ENCODE measurements at regions not wholly inside any gene's neighbourhood (a gene's known extent, or its start where the extent isn't known, plus 50 kb on each side); places are given as distances from the start of the nearest gene placed in this dataset.

DNA sequence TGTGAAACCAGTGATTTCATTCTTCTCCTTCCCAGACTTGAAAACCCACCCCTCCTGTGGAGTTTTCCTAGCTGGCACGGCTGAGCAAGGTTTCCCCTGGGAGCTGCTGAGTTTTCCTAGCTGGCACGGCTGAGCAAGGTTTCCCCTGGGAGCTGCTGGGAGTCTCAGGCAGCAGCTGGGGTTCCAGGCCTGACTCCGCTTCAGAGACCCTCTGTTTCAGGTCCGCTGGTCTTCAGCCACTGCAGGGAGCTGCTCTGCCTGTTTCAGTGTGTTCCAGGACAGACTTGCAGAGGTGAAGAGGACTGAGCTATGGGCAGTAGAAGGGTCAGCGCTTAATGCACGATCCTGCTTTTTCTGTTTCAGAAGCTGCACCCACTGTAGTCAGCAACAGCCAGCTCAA is 104.9 kb downstream of the XRCC2 start:
- peaks cover 11% of the 10 kb centered on the region for H3K4me1 Mint-ChIP-seq
- ChIA-PET CTCF (no interaction called here), POLR2A (no interaction called here)
- TF ChIP-seq, protein P1, sequence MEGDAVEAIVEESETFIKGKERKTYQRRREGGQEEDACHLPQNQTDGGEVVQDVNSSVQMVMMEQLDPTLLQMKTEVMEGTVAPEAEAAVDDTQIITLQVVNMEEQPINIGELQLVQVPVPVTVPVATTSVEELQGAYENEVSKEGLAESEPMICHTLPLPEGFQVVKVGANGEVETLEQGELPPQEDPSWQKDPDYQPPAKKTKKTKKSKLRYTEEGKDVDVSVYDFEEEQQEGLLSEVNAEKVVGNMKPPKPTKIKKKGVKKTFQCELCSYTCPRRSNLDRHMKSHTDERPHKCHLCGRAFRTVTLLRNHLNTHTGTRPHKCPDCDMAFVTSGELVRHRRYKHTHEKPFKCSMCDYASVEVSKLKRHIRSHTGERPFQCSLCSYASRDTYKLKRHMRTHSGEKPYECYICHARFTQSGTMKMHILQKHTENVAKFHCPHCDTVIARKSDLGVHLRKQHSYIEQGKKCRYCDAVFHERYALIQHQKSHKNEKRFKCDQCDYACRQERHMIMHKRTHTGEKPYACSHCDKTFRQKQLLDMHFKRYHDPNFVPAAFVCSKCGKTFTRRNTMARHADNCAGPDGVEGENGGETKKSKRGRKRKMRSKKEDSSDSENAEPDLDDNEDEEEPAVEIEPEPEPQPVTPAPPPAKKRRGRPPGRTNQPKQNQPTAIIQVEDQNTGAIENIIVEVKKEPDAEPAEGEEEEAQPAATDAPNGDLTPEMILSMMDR (IDR thresholded peaks at IDR 0.05): no peak
- ATAC-seq (ENCODE audit: low read depth): no peak
- no peaks in the 10 kb centered on the region for H3K27me3 Mint-ChIP-seq
- H3K4me3 Mint-ChIP-seq: no peak overlapping the region
- intact Hi-C loops (cut with micrococcal nuclease): no loop called here
- no peaks in the 10 kb centered on the region for H3K36me3 Mint-ChIP-seq (ENCODE audit: low read depth)
- H3K9me3 Mint-ChIP-seq: no peaks in the 10 kb centered on the region
- no peak overlapping the region for H3K27ac Mint-ChIP-seq
- no peak for DNase-seq

DNA sequence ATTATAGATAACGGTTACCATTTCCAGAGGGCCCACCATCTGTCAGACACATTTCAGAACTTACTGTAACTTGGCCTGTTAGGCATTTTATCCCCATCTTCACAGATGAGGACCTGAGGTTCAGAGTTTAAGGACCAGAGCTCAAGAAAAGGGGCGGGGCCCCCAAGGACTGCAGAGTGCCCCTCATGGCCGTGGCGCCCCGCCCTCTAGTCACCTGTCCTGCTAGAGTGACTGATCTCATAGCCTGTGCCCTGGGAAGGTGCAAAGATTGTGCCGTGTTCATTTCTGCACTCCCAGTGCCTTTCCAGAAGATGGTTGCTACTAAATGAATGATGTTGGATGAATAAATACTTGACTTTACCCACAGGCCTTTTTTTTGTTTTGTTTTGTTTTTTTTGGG is 107.0 kb downstream of the XRCC2 start:
- ATAC-seq (ENCODE audit: low read depth) (no peak), DNase-seq (no peak)
- peaks cover 1% of the 10 kb centered on the region for H3K27me3 Mint-ChIP-seq
- intact Hi-C loops (cut with micrococcal nuclease): no loop called here
- H3K27ac Mint-ChIP-seq: no peak overlapping the region
- TF ChIP-seq, protein P1 (IDR thresholded peaks at IDR 0.05): no peak
- CTCF ChIA-PET: no interaction called here
- POLR2A ChIA-PET: no interaction called here
- H3K4me1 Mint-ChIP-seq: no peaks in the 10 kb centered on the region
- H3K36me3 Mint-ChIP-seq (ENCODE audit: low read depth): no peaks in the 10 kb centered on the region
- no peak overlapping the region for H3K4me3 Mint-ChIP-seq
- no peaks in the 10 kb centered on the region for H3K9me3 Mint-ChIP-seq

DNA sequence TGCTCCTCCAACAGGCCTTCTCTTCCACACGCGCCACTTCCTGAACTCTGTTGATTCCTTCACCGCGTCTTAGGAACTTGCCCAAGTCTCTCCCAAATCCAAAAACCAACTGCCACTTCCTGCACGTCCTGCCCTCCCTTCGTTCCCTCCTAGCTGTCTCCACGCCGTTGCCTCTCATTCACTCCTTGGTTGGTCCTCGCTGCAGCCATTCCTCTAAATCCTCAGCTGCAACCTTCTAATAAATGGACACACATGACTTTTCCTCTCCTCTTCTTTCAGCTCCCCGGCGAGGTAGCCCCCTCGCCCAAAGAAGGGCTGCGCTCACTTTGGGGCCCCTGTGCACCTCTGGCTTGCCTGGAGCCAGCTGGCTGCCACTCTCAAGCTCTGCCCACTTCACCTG is 110.2 kb downstream of the XRCC2 start:
- Mint-ChIP-seq H3K4me3 (no peak overlapping the region), H3K36me3 (ENCODE audit: low read depth) (no peaks in the 10 kb centered on the region)
- intact Hi-C loops (cut with micrococcal nuclease): no loop called here

DNA sequence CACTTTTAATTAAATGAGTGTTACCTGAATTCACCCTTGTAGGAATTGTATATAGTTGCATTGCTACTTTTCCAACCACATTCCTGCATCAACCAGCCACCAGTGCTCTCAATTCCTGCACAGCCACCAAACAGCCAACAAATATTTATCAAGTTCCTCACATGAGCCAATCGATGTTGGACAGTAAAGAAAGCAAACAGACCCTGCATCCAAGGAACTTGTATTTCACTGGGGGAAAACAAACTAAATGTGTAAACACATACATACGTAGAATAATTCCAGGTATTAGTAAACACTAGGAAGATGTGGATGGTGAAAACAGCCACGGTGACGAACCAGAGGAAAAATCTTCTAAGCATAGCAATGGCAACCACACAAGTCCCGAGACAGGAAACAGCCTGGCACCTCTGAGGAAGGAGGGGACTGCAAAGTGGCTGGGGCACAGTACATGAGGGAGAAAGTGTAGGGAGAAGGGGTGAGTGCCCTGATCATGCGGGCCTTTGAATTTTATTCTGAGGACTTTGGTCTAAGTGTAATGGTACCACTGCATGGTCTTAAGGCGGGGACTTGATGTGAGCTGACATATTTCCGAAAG is 111.2 kb downstream of the XRCC2 start:
- no peaks in the 10 kb centered on the region for H3K36me3 Mint-ChIP-seq (ENCODE audit: low read depth)
- intact Hi-C loops (cut with micrococcal nuclease): no loop called here
- H3K27ac Mint-ChIP-seq: no peak overlapping the region
- DNase-seq (no peak), ATAC-seq (ENCODE audit: low read depth) (no peak)
- ChIA-PET POLR2A (no interaction called here), CTCF (no interaction called here)
- H3K4me1 Mint-ChIP-seq: no peaks in the 10 kb centered on the region
- H3K4me3 Mint-ChIP-seq: no peak overlapping the region
- H3K27me3 Mint-ChIP-seq: peaks cover 1% of the 10 kb centered on the region
- TF ChIP-seq, protein P1 (IDR thresholded peaks at IDR 0.05): no peak
- H3K9me3 Mint-ChIP-seq: no peaks in the 10 kb centered on the region

More for the DNA sequence above, 110.2 kb downstream of the XRCC2 start:
- TF ChIP-seq, protein P1 (IDR thresholded peaks at IDR 0.05): no peak
- Mint-ChIP-seq H3K9me3 (no peaks in the 10 kb centered on the region), H3K27me3 (peaks cover 1% of the 10 kb centered on the region), H3K4me1 (no peaks in the 10 kb centered on the region), H3K27ac (no peak overlapping the region)
- POLR2A ChIA-PET: no interaction called here
- DNase-seq (no peak), ATAC-seq (ENCODE audit: low read depth) (no peak)
- CTCF ChIA-PET: no interaction called here

DNA sequence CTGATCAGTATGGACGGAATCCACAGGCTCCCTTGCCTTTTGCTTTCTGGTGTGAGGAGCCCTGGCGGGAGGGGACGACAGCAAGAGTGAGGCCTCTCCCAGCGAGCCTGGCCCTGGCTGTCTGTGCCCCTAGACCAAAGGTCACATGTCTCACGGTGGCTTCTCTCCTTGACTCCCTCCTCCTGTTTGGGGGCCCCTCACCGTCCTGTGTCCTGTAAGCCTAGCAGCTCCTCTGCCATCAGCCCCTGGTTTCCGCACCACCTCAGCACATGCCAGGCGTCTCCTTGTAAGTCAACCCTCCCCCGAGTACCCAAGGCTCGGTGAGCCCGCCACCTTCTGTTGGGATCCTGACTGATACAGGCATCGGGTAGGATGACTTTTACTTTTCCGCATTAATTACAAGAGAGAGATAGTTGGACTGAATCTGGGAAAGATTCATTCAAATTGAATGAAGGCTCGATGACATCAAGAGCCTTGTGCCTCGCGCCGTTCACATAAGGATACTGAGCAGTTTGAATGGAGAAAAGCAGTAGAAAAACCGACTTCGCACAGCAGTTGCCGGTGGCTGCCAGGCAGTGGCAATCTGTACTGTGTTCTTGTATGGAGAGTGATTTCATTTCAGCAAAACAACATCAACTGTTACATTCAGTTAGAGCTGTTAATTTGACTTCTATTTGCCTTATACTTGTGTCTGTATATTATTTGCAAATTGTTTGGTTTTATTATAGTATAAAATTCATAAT is 119.8 kb downstream of the XRCC2 start:
- H3K4me1 Mint-ChIP-seq: no peaks in the 10 kb centered on the region
- intact Hi-C loops (cut with micrococcal nuclease): no loop called here
- ChIA-PET CTCF (no interaction called here), POLR2A (no interaction called here)
- TF ChIP-seq, protein P1 (IDR thresholded peaks at IDR 0.05): no peak
- no peak for ATAC-seq (ENCODE audit: low read depth)
- H3K27me3 Mint-ChIP-seq: no peaks in the 10 kb centered on the region
- no peaks in the 10 kb centered on the region for H3K9me3 Mint-ChIP-seq
- H3K36me3 Mint-ChIP-seq (ENCODE audit: low read depth): no peaks in the 10 kb centered on the region
- no peak overlapping the region for H3K4me3 Mint-ChIP-seq
- no peak overlapping the region for H3K27ac Mint-ChIP-seq
- no peak for DNase-seq

All from activated B cell treated with CpG ODN at 0.5 μM for 24 hours (primary cell).